ENCODE measurements at regions not wholly inside any gene's neighbourhood (a gene's known extent, or its start where the extent isn't known, plus 50 kb on each side); places are given as distances from the start of the nearest gene placed in this dataset.

- no peak for DNase-seq
These were observed 169.0 kb upstream of the ARGLU1 start for GRCh38 chr13:106736941-106737340.

GRCh38 chr13:106734198-106734597 is 166.3 kb upstream of the ARGLU1 start:
- no peak for DNase-seq

- DNase-seq = no peak
These were observed 155.1 kb upstream of the ARGLU1 start for GRCh38 chr13:106723036-106723435.

GRCh38 chr13:106722620-106723019 is 154.7 kb upstream of the ARGLU1 start:
- DNase-seq = no peak

GRCh38 chr13:106721599-106721998 is 153.7 kb upstream of the ARGLU1 start:
- no peak for DNase-seq

- DNase-seq = no peak
These were observed 146.5 kb upstream of the ARGLU1 start for GRCh38 chr13:106714271-106714982.

GRCh38 chr13:106712381-106712780 is 144.4 kb upstream of the ARGLU1 start:
- DNase-seq = no peak

- no peak for DNase-seq
These were observed 142.3 kb upstream of the ARGLU1 start for GRCh38 chr13:106710266-106710665.

GRCh38 chr13:106709522-106709921 is 141.6 kb upstream of the ARGLU1 start:
- DNase-seq = no peak

- DNase-seq = no peak
These were observed 134.6 kb upstream of the ARGLU1 start for GRCh38 chr13:106702505-106702904.

- DNase-seq = no peak
These were observed 133.9 kb upstream of the ARGLU1 start for GRCh38 chr13:106701771-106702341.

GRCh38 chr13:106700439-106700838 is 132.5 kb upstream of the ARGLU1 start:
- DNase-seq = no peak

- DNase-seq = no peak
These were observed 132.1 kb upstream of the ARGLU1 start for GRCh38 chr13:106700007-106700406.

GRCh38 chr13:106699311-106699710 is 131.4 kb upstream of the ARGLU1 start:
- no peak for DNase-seq

GRCh38 chr13:106696719-106697118 is 128.8 kb upstream of the ARGLU1 start:
- no peak for DNase-seq

- DNase-seq = no peak
These were observed 128.2 kb upstream of the ARGLU1 start for GRCh38 chr13:106696140-106696539.

GRCh38 chr13:106695139-106695538 is 127.2 kb upstream of the ARGLU1 start:
- DNase-seq = no peak

GRCh38 chr13:106691861-106692260 is 123.9 kb upstream of the ARGLU1 start:
- no peak for DNase-seq

GRCh38 chr13:106691341-106691740 is 123.4 kb upstream of the ARGLU1 start:
- DNase-seq = no peak

GRCh38 chr13:106690779-106691178 is 122.8 kb upstream of the ARGLU1 start:
- DNase-seq = no peak

- no peak for DNase-seq
These were observed 122.0 kb upstream of the ARGLU1 start for GRCh38 chr13:106689906-106690305.

- no peak for DNase-seq
These were observed 121.0 kb upstream of the ARGLU1 start for GRCh38 chr13:106688940-106689339.

GRCh38 chr13:106686163-106686562 is 118.2 kb upstream of the ARGLU1 start:
- DNase-seq = no peak

GRCh38 chr13:106685143-106685542 is 117.2 kb upstream of the ARGLU1 start:
- no peak for DNase-seq

GRCh38 chr13:106683918-106684317 is 116.0 kb upstream of the ARGLU1 start:
- DNase-seq = no peak
